H1 (cell line): ENCODE measurements at regions not wholly inside any gene's neighbourhood (a gene's known extent, or its start where the extent isn't known, plus 50 kb on each side); places are given as distances from the start of the nearest gene placed in this dataset.

Experiments used
- CTCF ChIA-PET: fragments of 300-600 bp; sonication (Branson Sonifier 250); formaldehyde crosslinking; loops from one replicate; lab custom pipeline; 2021; ENCODE audit not compliant: partially characterized antibody; lab: Charles Lee
- POLR2A ChIA-PET: fragments of 300-600 bp; sonication (Branson Sonifier 250); formaldehyde crosslinking; loops from one replicate; lab custom pipeline; 2021; ENCODE audit warnings: inconsistent platforms; ENCODE audit not compliant: partially characterized antibody; lab: Charles Lee
- DNase-seq, 2 experiments: peaks; one replicate each; pipeline versions ENCODE4 v3.0.0 to v3.0.0-alpha.2; 2010 to 2022; ENCODE audit warnings: low spot score in 2 of 2, low read depth in 1 of 2, mixed read lengths in 1 of 2
- FAIRE-seq: peaks from 2 replicates; lab custom pipeline; 2011; peaks lifted over from hg19 to GRCh38; lab: Jason Lieb, UNC
- H2AFZ ChIP-seq: 2 replicates; pipeline ENCODE4 v1.8.1; 2012; ENCODE audit warnings: low read length, inconsistent platforms
- H2AK5ac ChIP-seq: 2 replicates; pipeline ENCODE4 v1.6.1; 2013; ENCODE audit warnings: low read depth, low read length
- H2BK120ac ChIP-seq: replicated peaks from 2 replicates; pipeline ENCODE3; 2013; ENCODE audit warnings: low read depth, low read length, inconsistent platforms
- H2BK12ac ChIP-seq: 2 replicates; pipeline ENCODE4 v1.6.1; 2013; ENCODE audit warnings: low read depth, low read length
- H2BK15ac ChIP-seq: 2 replicates; pipeline ENCODE4 v1.6.1; 2013; ENCODE audit warnings: low read length
- H2BK20ac ChIP-seq: 2 replicates; pipeline ENCODE4 v1.6.1; 2013; ENCODE audit warnings: low read length
- H2BK5ac ChIP-seq: 2 replicates; pipeline ENCODE4 v1.6.1; 2013; ENCODE audit warnings: low read depth, low read length
- H3K14ac ChIP-seq: 2 replicates; pipeline ENCODE4 v1.6.1; 2013; ENCODE audit warnings: inconsistent platforms; ENCODE audit not compliant: insufficient read length
- H3K18ac ChIP-seq: 2 replicates; pipeline ENCODE4 v1.6.1; 2013; ENCODE audit warnings: low read length; ENCODE audit errors: extremely low read depth
- H3K23ac ChIP-seq: 2 replicates; pipeline ENCODE4 v1.6.1; 2013; ENCODE audit warnings: inconsistent platforms; ENCODE audit not compliant: insufficient read length
- H3K23me2 ChIP-seq: 2 replicates; pipeline ENCODE4 v1.6.1; 2013; ENCODE audit warnings: low read depth, low read length
- H3K27ac ChIP-seq: 2 replicates; pipeline ENCODE4 v1.6.1; 2011; ENCODE audit warnings: low read depth, low read length, inconsistent platforms
- H3K27me3 ChIP-seq, 4 experiments: replicated peaks in 1 of 4; 1 replicate in 1 of 4; 2 replicates in 3 of 4; pipeline versions ENCODE4 v1.6.1 to v1.8.1; 2011 to 2013; ENCODE audit warnings: low read length in 3 of 4, mild to moderate bottlenecking in 3 of 4, inconsistent platforms in 2 of 4, mixed read lengths in 2 of 4, moderate library complexity in 1 of 4; ENCODE audit not compliant: control insufficient read depth in 3 of 4, insufficient read depth in 3 of 4; ENCODE audit errors: extremely low read depth in 1 of 4
- H3K36me3 ChIP-seq, 4 experiments: 2 replicates each; pipeline versions ENCODE4 v1.6.1 to v1.8.1; 2011 to 2013; ENCODE audit warnings: mild to moderate bottlenecking in 4 of 4, low read length in 3 of 4, moderate library complexity in 2 of 4, control low read depth in 1 of 4, inconsistent platforms in 1 of 4; ENCODE audit not compliant: insufficient read depth in 4 of 4, control insufficient read depth in 2 of 4
- H3K4ac ChIP-seq: replicated peaks from 2 replicates; pipeline ENCODE3; 2013; ENCODE audit warnings: low read length, low read depth, mixed read lengths, inconsistent platforms; ENCODE audit not compliant: insufficient read length
- H3K4me1 ChIP-seq, 4 experiments: replicated peaks in 1 of 4; 1 replicate in 1 of 4; 2 replicates in 3 of 4; pipeline versions ENCODE4 v1.6.1 to v1.8.1; 2011 to 2013; ENCODE audit warnings: low read length in 3 of 4, inconsistent platforms in 2 of 4, mixed read lengths in 1 of 4; ENCODE audit not compliant: insufficient read depth in 4 of 4, control insufficient read depth in 3 of 4
- H3K4me2 ChIP-seq, 2 experiments: 2 replicates each; pipeline versions ENCODE4 v1.6.1 to v1.8.1; 2011 to 2013; ENCODE audit warnings: low read depth in 2 of 2, low read length in 2 of 2, control low read depth in 1 of 2, inconsistent platforms in 1 of 2, mild to moderate bottlenecking in 1 of 2; ENCODE audit not compliant: insufficient read depth in 1 of 2
- H3K4me3 ChIP-seq, 4 experiments: fragments of 200-600, 300-600 bp in 1 of 4; sonication (generic), shearing (Covaris generic), sonication (Bioruptor Twin) in 1 of 4; 2 replicates each; pipeline versions ENCODE4 v1.5.1 to v1.8.1; 2011 to 2016; ENCODE audit warnings: low read length in 4 of 4, low read depth in 3 of 4, control low read depth in 2 of 4, inconsistent platforms in 2 of 4, mild to moderate bottlenecking in 2 of 4, mixed read lengths in 1 of 4, moderate library complexity in 1 of 4; ENCODE audit not compliant: insufficient read depth in 2 of 4; ENCODE audit errors: extremely low read depth in 1 of 4
- H3K56ac ChIP-seq: replicated peaks from 2 replicates; pipeline ENCODE3; 2013; ENCODE audit warnings: low read depth, mild to moderate bottlenecking, mixed read lengths, low read length, inconsistent platforms; ENCODE audit not compliant: insufficient read length
- H3K79me1 ChIP-seq: 2 replicates; pipeline ENCODE4 v1.6.1; 2013; ENCODE audit warnings: low read depth, low read length, control low read depth
- H3K79me2 ChIP-seq, 2 experiments: 2 replicates each; pipeline versions ENCODE4 v1.6.1 to v1.8.1; 2012 to 2013; ENCODE audit warnings: low read length in 2 of 2, mild to moderate bottlenecking in 2 of 2, inconsistent platforms in 1 of 2; ENCODE audit not compliant: insufficient read depth in 2 of 2, control insufficient read depth in 1 of 2
- H3K9ac ChIP-seq, 4 experiments: replicated peaks in 1 of 4; 1 replicate in 1 of 4; 2 replicates in 3 of 4; pipeline versions ENCODE4 v1.6.1 to v1.8.1; 2011 to 2013; ENCODE audit warnings: low read depth in 3 of 4, low read length in 3 of 4, control low read depth in 2 of 4, mild to moderate bottlenecking in 2 of 4, moderate library complexity in 2 of 4, inconsistent platforms in 1 of 4; ENCODE audit errors: extremely low read depth in 1 of 4
- H3K9me3 ChIP-seq, 2 experiments: 2 replicates each; pipeline versions ENCODE4 v1.6.1 to v1.8.1; 2012 to 2013; ENCODE audit warnings: mild to moderate bottlenecking in 2 of 2, moderate library complexity in 2 of 2, control low read depth in 1 of 2, inconsistent platforms in 1 of 2, low read depth in 1 of 2, low read length in 1 of 2, mixed read lengths in 1 of 2; ENCODE audit not compliant: insufficient read depth in 2 of 2
- H4K20me1 ChIP-seq, 2 experiments: replicated peaks in 1 of 2; 2 replicates each; pipeline versions ENCODE3 to v1.8.1; 2011 to 2013; ENCODE audit warnings: inconsistent platforms in 2 of 2, low read length in 2 of 2, mild to moderate bottlenecking in 1 of 2; ENCODE audit not compliant: insufficient read depth in 2 of 2, control insufficient read depth in 1 of 2
- H4K5ac ChIP-seq: 2 replicates; pipeline ENCODE4 v1.6.1; 2013; ENCODE audit warnings: low read length, low read depth, mixed read lengths, inconsistent platforms; ENCODE audit not compliant: insufficient read length
- H4K8ac ChIP-seq: 2 replicates; pipeline ENCODE4 v1.8.0; 2013; ENCODE audit warnings: mild to moderate bottlenecking, moderate library complexity, low read length, inconsistent platforms; ENCODE audit not compliant: insufficient read depth; ENCODE audit errors: extremely low read depth
- H4K91ac ChIP-seq: replicated peaks from 2 replicates; pipeline ENCODE3; 2013; ENCODE audit warnings: low read length, mixed read lengths, inconsistent platforms; ENCODE audit not compliant: insufficient read length
- CBX5 ChIP-seq: fragments of 300-800, 300-1000 bp; sonication (generic); IDR thresholded peaks from 2 replicates; pipeline ENCODE4 v1.7.1; 2016; ENCODE audit warnings: antibody characterized with exemption, low read length, low read depth
- CBX8 ChIP-seq: fragments of 300-800, 300-1000 bp; sonication (generic); IDR thresholded peaks from 2 replicates; pipeline ENCODE4 v1.7.1; 2016; ENCODE audit warnings: low read depth, low read length, borderline replicate concordance
- KDM1A ChIP-seq: fragments of 200-600, 300-600 bp; sonication (generic); IDR thresholded peaks from 2 replicates; pipeline ENCODE4 v1.7.1; 2016; ENCODE audit warnings: mild to moderate bottlenecking, low read length, borderline replicate concordance
- KDM4A ChIP-seq: IDR thresholded peaks from one replicate; pipeline ENCODE4 v1.7.1; 2012; ENCODE audit warnings: low read depth, mild to moderate bottlenecking, moderate library complexity, low read length, inconsistent platforms; ENCODE audit not compliant: severe bottlenecking
- MAFK ChIP-seq: IDR thresholded peaks from 2 replicates; pipeline ENCODE4 v1.6.1; 2012; ENCODE audit warnings: low read depth, mild to moderate bottlenecking, improper control_type of control experiment, low read length
- SP4 ChIP-seq: IDR thresholded peaks from 2 replicates; pipeline ENCODE4 v1.6.1; 2012; ENCODE audit warnings: low read length, inconsistent platforms
- WGBS, 2 experiments: shearing (Covaris generic) in 1 of 2; methylation state at CpG; one replicate each; pipeline versions ENCODE4 v1.1.6 to v1.1.7; 2013 to 2015; ENCODE audit warnings: low lambda C conversion rate in 2 of 2, mixed read lengths in 2 of 2, inconsistent platforms in 1 of 2, low coverage in 1 of 2, missing lambda C conversion rate in 1 of 2; ENCODE audit not compliant: insufficient replicate concordance in 2 of 2, insufficient coverage in 1 of 2, insufficient read length in 1 of 2; ENCODE audit errors: extremely low coverage in 1 of 2, missing lambda C conversion rate in 1 of 2; 5-methylcytosine and 5-hydroxymethylcytosine counted together
- TF ChIP-seq, protein P1 (sequence below): IDR thresholded peaks from 2 replicates; pipeline ENCODE4 v1.6.1; 2011; ENCODE audit warnings: low read length, improper control_type of control experiment

DNA sequence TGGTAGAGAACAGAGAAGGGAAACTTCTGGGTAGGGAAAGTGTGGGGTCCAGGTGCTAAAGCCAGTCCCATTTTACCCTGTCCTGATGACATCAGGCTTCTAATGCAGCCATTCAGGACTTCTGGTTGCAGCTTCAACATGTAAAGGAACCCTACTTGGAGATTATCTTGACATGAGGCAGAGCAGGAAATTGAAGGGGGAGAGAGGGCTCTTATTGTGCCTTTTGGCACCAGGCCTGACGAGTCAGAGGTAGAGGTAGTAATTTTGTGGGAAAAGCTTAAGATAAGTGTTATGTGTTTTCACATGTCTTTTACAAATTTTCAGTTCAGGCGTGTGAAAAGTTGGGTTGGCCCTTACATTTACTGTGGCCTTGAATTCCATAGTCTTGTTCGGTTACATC, 102.4 kb upstream of the APC start:
- POLR2A ChIA-PET = no interaction called here
- Histone ChIP-seq H2BK15ac (no peak overlapping the region), H3K56ac (no peak overlapping the region), H3K79me1 (no peaks in the 10 kb centered on the region), H3K23me2 (no peaks in the 10 kb centered on the region), H3K27ac (0 out of 2 replicates have a peak overlapping the region, but pooled peaks have one; percentile 38), H3K9me3 (no peaks in the 10 kb centered on the region), H4K20me1 (no peaks in the 10 kb centered on the region), H3K9ac (no peak overlapping the region), H3K4me2 (no peak overlapping the region), H3K4me1 (peaks cover 0 to 2% (median 0%) of the 10 kb centered on the region in 4 experiments; a peak in 1 of 7 replicates), H2BK20ac (no peak overlapping the region), H3K4ac (no peak overlapping the region), H2AFZ (peak overlapping the region; percentile 87; the same call in 1 of the 2 replicates), H2AK5ac (no peak overlapping the region), H2BK12ac (no peak overlapping the region), H4K8ac (no peak overlapping the region), H3K18ac (no peak overlapping the region), H3K14ac (no peak overlapping the region), H3K36me3 (no peaks in the 10 kb centered on the region), H3K23ac (no peak overlapping the region), H4K91ac (no peak overlapping the region), H3K4me3 (no peak overlapping the region), H3K79me2 (no peaks in the 10 kb centered on the region), H2BK120ac (no peak overlapping the region), H3K27me3 (peaks cover 0 to 1% (median 0%) of the 10 kb centered on the region in 4 experiments; a peak in 2 of 7 replicates), H4K5ac (no peak overlapping the region), H2BK5ac (no peak overlapping the region)
- CTCF ChIA-PET = interaction anchor here (0.8 to 2.1 kb wide), 3 partner anchors 10 to 165 kb away, joined by 3 to 8 read pairs (median 4); no protein-coding TSS in a partner anchor
- FAIRE-seq = no peak
- DNase-seq = no peak
- 84% methylated on average over 3 of the region's 3 CpGs; no CpG with 5 or more reads in 1 of the 2 experiments for WGBS, 2 experiments
- TF ChIP-seq, protein P1, sequence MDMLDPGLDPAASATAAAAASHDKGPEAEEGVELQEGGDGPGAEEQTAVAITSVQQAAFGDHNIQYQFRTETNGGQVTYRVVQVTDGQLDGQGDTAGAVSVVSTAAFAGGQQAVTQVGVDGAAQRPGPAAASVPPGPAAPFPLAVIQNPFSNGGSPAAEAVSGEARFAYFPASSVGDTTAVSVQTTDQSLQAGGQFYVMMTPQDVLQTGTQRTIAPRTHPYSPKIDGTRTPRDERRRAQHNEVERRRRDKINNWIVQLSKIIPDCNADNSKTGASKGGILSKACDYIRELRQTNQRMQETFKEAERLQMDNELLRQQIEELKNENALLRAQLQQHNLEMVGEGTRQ = no peak
- TF ChIP-seq KDM4A (no peak), CBX8 (no peak), MAFK (no peak), CBX5 (no peak), KDM1A (no peak), SP4 (no peak)
